ENCODE measurements at regions not wholly inside any gene's neighbourhood (a gene's known extent, or its start where the extent isn't known, plus 50 kb on each side); places are given as distances from the start of the nearest gene placed in this dataset.

- Mint-ChIP-seq H3K36me3 (ENCODE audit: low read depth) (no peaks in the 10 kb centered on the region), H3K4me1 (ENCODE audit: low read depth) (no peaks in the 10 kb centered on the region), H3K9me3 (no peaks in the 10 kb centered on the region), H3K27ac (no peak overlapping the region), H3K27me3 (ENCODE audit: low read depth) (no peaks in the 10 kb centered on the region), H3K4me3 (no peak overlapping the region)
Measured at GRCh38 chr1:213931836-213932235, 55.9 kb upstream of the PROX1 start.

GRCh38 chr1:213933336-213933735 is 54.4 kb upstream of the PROX1 start:
- Mint-ChIP-seq H3K36me3 (ENCODE audit: low read depth) (no peaks in the 10 kb centered on the region), H3K27me3 (ENCODE audit: low read depth) (no peaks in the 10 kb centered on the region), H3K4me3 (no peak overlapping the region)

GRCh38 chr1:213934649-213935048 is 53.1 kb upstream of the PROX1 start:
- no peak overlapping the region for H3K27ac Mint-ChIP-seq

More at GRCh38 chr1:213933336-213933735, 54.4 kb upstream of the PROX1 start:
- Mint-ChIP-seq H3K4me1 (ENCODE audit: low read depth) (no peaks in the 10 kb centered on the region), H3K27ac (no peak overlapping the region), H3K9me3 (no peaks in the 10 kb centered on the region)

GRCh38 chr1:213936571-213936970 is 51.2 kb upstream of the PROX1 start:
- Mint-ChIP-seq H3K4me1 (ENCODE audit: low read depth) (no peaks in the 10 kb centered on the region), H3K4me3 (no peak overlapping the region), H3K9me3 (no peaks in the 10 kb centered on the region), H3K27ac (no peak overlapping the region), H3K36me3 (ENCODE audit: low read depth) (no peaks in the 10 kb centered on the region), H3K27me3 (ENCODE audit: low read depth) (no peaks in the 10 kb centered on the region)

More at GRCh38 chr1:213934649-213935048, 53.1 kb upstream of the PROX1 start:
- Mint-ChIP-seq H3K27me3 (ENCODE audit: low read depth) (no peaks in the 10 kb centered on the region), H3K4me3 (no peak overlapping the region), H3K4me1 (ENCODE audit: low read depth) (no peaks in the 10 kb centered on the region), H3K36me3 (ENCODE audit: low read depth) (no peaks in the 10 kb centered on the region), H3K9me3 (no peaks in the 10 kb centered on the region)

Data from T-helper 1 cell treated with Interleukin-12 subunit alpha and Interleukin-12 subunit beta and Interleukin-4 antibody, amounts not matched to agents 30 μg/mL and 1 μg/mL, for 36 hours (primary cell).